CD14-positive monocyte (primary cell): ENCODE measurements at regions not wholly inside any gene's neighbourhood (a gene's known extent, or its start where the extent isn't known, plus 50 kb on each side); places are given as distances from the start of the nearest gene placed in this dataset.

Source experiments
- DNase-seq, 3 donors: peaks; one replicate each; pipeline ENCODE4 v3.0.0-alpha.2; 2011 to 2022
- H2AFZ ChIP-seq: 2 replicates; pipeline ENCODE4 v1.6.0; 2012; ENCODE audit warnings: mild to moderate bottlenecking, low read depth, low read length, inconsistent platforms; ENCODE audit not compliant: insufficient read depth, poor library complexity, severe bottlenecking
- H3K27ac ChIP-seq, 2 donors: 1 replicate in 1 of 2; 2 replicates in 1 of 2; pipeline ENCODE4 v1.5.1; 2012 to 2013; ENCODE audit warnings: low read length in 2 of 2, control low read depth in 1 of 2, inconsistent platforms in 1 of 2, low read depth in 1 of 2, mild to moderate bottlenecking in 1 of 2
- H3K27me3 ChIP-seq, 2 donors: one replicate each; pipeline versions ENCODE4 v1.6.0 to v1.6.1; 2011 to 2013; ENCODE audit warnings: low read length in 2 of 2; ENCODE audit not compliant: control insufficient read depth in 2 of 2, insufficient read depth in 2 of 2
- H3K36me3 ChIP-seq, 2 donors: replicated peaks in 1 of 2; 1 replicate in 1 of 2; 2 replicates in 1 of 2; pipeline versions ENCODE4 v1.5.1 to v1.6.1; 2012 to 2013; ENCODE audit warnings: low read length in 2 of 2, control low read depth in 1 of 2, inconsistent platforms in 1 of 2, mild to moderate bottlenecking in 1 of 2; ENCODE audit not compliant: insufficient read depth in 2 of 2, control insufficient read depth in 1 of 2
- H3K4me1 ChIP-seq, 2 donors: 1 replicate in 1 of 2; 2 replicates in 1 of 2; pipeline versions ENCODE4 v1.5.1 to v1.6.1; 2012 to 2013; ENCODE audit warnings: low read length in 2 of 2, control low read depth in 1 of 2, inconsistent platforms in 1 of 2, mild to moderate bottlenecking in 1 of 2, moderate library complexity in 1 of 2; ENCODE audit not compliant: insufficient read depth in 2 of 2, control insufficient read depth in 1 of 2
- H3K4me2 ChIP-seq: replicated peaks from 2 replicates; pipeline ENCODE3; 2012; ENCODE audit warnings: low read length, moderate library complexity, mild to moderate bottlenecking; ENCODE audit not compliant: poor library complexity, severe bottlenecking; ENCODE audit errors: extremely low read depth
- H3K4me3 ChIP-seq, 3 experiments: fragments of 200-600 bp in 1 of 3; sonication (generic) in 1 of 3; replicated peaks in 1 of 3; 1 replicate in 2 of 3; 2 replicates in 1 of 3; pipeline ENCODE4 v1.5.1; 2011 to 2013; ENCODE audit warnings: low read length in 3 of 3, mild to moderate bottlenecking in 3 of 3, control low read depth in 2 of 3, low read depth in 2 of 3, inconsistent platforms in 1 of 3, moderate library complexity in 1 of 3
- H3K79me2 ChIP-seq: 2 replicates; pipeline ENCODE4 v1.6.0; 2012; ENCODE audit warnings: mild to moderate bottlenecking, control low read depth, inconsistent platforms, low read length, moderate library complexity; ENCODE audit not compliant: insufficient read depth
- H3K9ac ChIP-seq: 2 replicates; pipeline ENCODE4 v1.6.0; 2017; ENCODE audit warnings: low read length, mild to moderate bottlenecking; ENCODE audit not compliant: insufficient read depth, poor library complexity, severe bottlenecking
- H3K9me3 ChIP-seq, 2 donors: replicated peaks in 1 of 2; 1 replicate in 1 of 2; 2 replicates in 1 of 2; pipeline versions ENCODE4 v1.5.1 to v1.6.1; 2012 to 2013; ENCODE audit warnings: low read length in 2 of 2, control low read depth in 1 of 2; ENCODE audit not compliant: control insufficient read depth in 1 of 2, insufficient read depth in 1 of 2
- H4K20me1 ChIP-seq: 2 replicates; pipeline ENCODE4 v1.6.0; 2012; ENCODE audit warnings: mild to moderate bottlenecking, low read length, control low read depth, moderate library complexity; ENCODE audit not compliant: insufficient read depth
- H3K27ac Mint-ChIP-seq, 7 donors: one replicate each; pipeline ENCODE4 v1.8.0; 2020; ENCODE audit warnings: mild to moderate bottlenecking in 7 of 7, mixed read lengths in 7 of 7, moderate library complexity in 6 of 7, inconsistent platforms in 2 of 7
- H3K27me3 Mint-ChIP-seq, 3 donors: one replicate each; pipeline ENCODE4 v1.8.0; 2021 to 2022; ENCODE audit warnings: low read depth in 3 of 3, mild to moderate bottlenecking in 3 of 3, mixed read lengths in 3 of 3, moderate library complexity in 3 of 3, inconsistent platforms in 1 of 3
- H3K36me3 Mint-ChIP-seq, 2 donors: one replicate each; pipeline ENCODE4 v1.8.0; 2020; ENCODE audit warnings: mixed read lengths in 2 of 2, inconsistent platforms in 1 of 2, mild to moderate bottlenecking in 1 of 2
- H3K4me1 Mint-ChIP-seq: one replicate; pipeline ENCODE4 v1.8.0; 2020; ENCODE audit warnings: mild to moderate bottlenecking, mixed read lengths
- H3K4me3 Mint-ChIP-seq, 2 donors: one replicate each; pipeline ENCODE4 v1.8.0; 2020; ENCODE audit warnings: mild to moderate bottlenecking in 2 of 2, mixed read lengths in 2 of 2, moderate library complexity in 1 of 2
- H3K9me3 Mint-ChIP-seq, 7 donors: one replicate each; pipeline ENCODE4 v1.8.0; 2020 to 2022; ENCODE audit warnings: mixed read lengths in 7 of 7, mild to moderate bottlenecking in 6 of 7, moderate library complexity in 6 of 7, inconsistent platforms in 2 of 7
- WGBS: methylation state at CpG from one replicate; pipeline ENCODE4 v1.1.5; 2013; ENCODE audit warnings: missing lambda C conversion rate; ENCODE audit not compliant: insufficient coverage; 5-methylcytosine and 5-hydroxymethylcytosine counted together
- intact Hi-C, 2 donors: fragments of 100-400 bp; cut with micrococcal nuclease; formaldehyde crosslinking; loops; one replicate each; pipeline versions ENCODE4 v1.15.0 to v1.15.1; 2023
- TF ChIP-seq, protein P1 (sequence below): fragments of 200-600 bp; IDR thresholded peaks from one replicate; pipeline ENCODE4 v1.8.0; 2022; ENCODE audit warnings: antibody characterized with exemption, mild to moderate bottlenecking

DNA sequence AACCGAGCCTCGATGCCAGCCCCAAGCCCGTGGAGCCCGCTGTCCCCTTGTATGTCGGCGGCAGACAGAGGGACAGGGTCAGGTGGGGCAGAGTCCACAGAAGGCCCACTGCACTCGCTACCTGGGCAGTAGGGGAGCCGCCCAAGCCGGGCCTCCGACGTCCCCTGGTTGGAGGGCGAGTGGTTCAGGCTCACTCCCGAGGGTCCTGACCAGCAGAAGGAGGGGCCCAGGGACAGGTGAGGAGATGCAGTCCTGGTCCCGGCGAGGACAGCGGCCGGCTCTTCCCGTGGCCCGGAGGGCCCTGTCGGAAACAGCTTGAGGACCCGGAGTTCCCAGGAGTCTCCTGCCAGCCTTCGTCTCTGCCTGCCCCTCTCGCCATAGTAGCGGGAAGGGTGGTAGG lies 216.7 kb upstream of the SFSWAP start:
- no peaks in the 10 kb centered on the region for H3K36me3 ChIP-seq
- no peak overlapping the region for H3K27ac ChIP-seq
- Mint-ChIP-seq H3K4me1 (no peaks in the 10 kb centered on the region), H3K27ac (no peak overlapping the region), H3K4me3 (no peak overlapping the region), H3K27me3 (peaks cover 0 to 4% (median 2%) of the 10 kb centered on the region in 3 donors), H3K36me3 (no peaks in the 10 kb centered on the region), H3K9me3 (no peaks in the 10 kb centered on the region)
- H3K9ac ChIP-seq = no peak overlapping the region
- no peaks in the 10 kb centered on the region for H3K27me3 ChIP-seq
- TF ChIP-seq, protein P1, sequence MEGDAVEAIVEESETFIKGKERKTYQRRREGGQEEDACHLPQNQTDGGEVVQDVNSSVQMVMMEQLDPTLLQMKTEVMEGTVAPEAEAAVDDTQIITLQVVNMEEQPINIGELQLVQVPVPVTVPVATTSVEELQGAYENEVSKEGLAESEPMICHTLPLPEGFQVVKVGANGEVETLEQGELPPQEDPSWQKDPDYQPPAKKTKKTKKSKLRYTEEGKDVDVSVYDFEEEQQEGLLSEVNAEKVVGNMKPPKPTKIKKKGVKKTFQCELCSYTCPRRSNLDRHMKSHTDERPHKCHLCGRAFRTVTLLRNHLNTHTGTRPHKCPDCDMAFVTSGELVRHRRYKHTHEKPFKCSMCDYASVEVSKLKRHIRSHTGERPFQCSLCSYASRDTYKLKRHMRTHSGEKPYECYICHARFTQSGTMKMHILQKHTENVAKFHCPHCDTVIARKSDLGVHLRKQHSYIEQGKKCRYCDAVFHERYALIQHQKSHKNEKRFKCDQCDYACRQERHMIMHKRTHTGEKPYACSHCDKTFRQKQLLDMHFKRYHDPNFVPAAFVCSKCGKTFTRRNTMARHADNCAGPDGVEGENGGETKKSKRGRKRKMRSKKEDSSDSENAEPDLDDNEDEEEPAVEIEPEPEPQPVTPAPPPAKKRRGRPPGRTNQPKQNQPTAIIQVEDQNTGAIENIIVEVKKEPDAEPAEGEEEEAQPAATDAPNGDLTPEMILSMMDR = no peak
- no peak for DNase-seq
- H4K20me1 ChIP-seq = no peaks in the 10 kb centered on the region
- intact Hi-C loops = no loop called here
- H3K79me2 ChIP-seq = no peaks in the 10 kb centered on the region
- no peak overlapping the region for H3K4me2 ChIP-seq
- H3K9me3 ChIP-seq = no peaks in the 10 kb centered on the region
- H3K4me1 ChIP-seq = no peaks in the 10 kb centered on the region
- WGBS = 96% methylated on average over 24 of the region's 24 CpGs
- H3K4me3 ChIP-seq = no peak overlapping the region
- no peak overlapping the region for H2AFZ ChIP-seq

DNA sequence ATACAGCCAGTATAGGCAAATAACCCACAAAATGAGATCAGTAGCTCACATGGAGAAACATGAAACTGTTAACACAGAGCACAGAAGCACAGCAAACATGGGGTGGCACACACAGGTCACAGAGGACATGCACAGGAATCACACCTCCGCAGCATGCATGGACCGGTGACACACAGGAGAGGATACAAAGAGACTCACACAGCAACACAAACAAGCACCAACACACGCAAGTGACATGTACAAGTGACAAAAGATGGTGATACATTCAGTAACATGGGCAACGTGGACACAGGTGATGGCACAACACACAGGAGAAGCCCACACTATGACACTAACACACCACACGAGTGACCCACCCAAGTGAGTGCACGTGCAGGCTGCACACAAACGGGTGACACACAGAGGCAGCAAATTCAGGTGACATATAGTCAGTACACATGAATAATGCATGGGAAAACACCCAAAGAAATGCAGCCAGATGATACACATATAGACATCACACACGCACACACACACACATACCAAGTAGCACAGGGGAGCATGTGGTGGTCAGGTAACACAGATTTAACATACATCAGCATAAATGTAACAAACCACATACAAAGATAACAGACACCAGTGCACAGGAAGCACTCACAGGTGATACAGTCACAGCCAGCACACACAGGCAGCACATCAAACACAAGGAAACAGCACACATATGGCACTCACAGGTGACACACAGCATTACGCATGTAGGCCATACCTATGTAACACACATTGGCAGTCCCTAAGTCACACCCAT lies 216.0 kb upstream of the SFSWAP start:
- peaks cover 0 to 4% (median 2%) of the 10 kb centered on the region in 3 donors for H3K27me3 Mint-ChIP-seq
- H3K27ac ChIP-seq = no peak overlapping the region

More for the DNA sequence above, 216.0 kb upstream of the SFSWAP start:
- no peaks in the 10 kb centered on the region for H3K36me3 ChIP-seq
- no peaks in the 10 kb centered on the region for H3K4me1 ChIP-seq
- H3K4me1 Mint-ChIP-seq = no peaks in the 10 kb centered on the region
- H4K20me1 ChIP-seq = no peaks in the 10 kb centered on the region
- H3K79me2 ChIP-seq = no peaks in the 10 kb centered on the region
- no peaks in the 10 kb centered on the region for H3K27me3 ChIP-seq
- 100% methylated on average over 2 of the region's 9 CpGs for WGBS
- no peaks in the 10 kb centered on the region for H3K9me3 ChIP-seq
- H3K4me3 ChIP-seq = no peak overlapping the region
- DNase-seq = no peak
- H3K27ac Mint-ChIP-seq = no peak overlapping the region
- H3K36me3 Mint-ChIP-seq = no peaks in the 10 kb centered on the region
- no peak overlapping the region for H2AFZ ChIP-seq
- H3K4me2 ChIP-seq = no peak overlapping the region
- TF ChIP-seq, protein P1 = no peak
- H3K4me3 Mint-ChIP-seq = no peak overlapping the region
- no peak overlapping the region for H3K9ac ChIP-seq
- H3K9me3 Mint-ChIP-seq = no peaks in the 10 kb centered on the region
- intact Hi-C loops = no loop called here
